Globus pallidus (tissue), 1 donor: ENCODE measurements at regions not wholly inside any gene's neighbourhood (a gene's known extent, or its start where the extent isn't known, plus 50 kb on each side); places are given as distances from the start of the nearest gene placed in this dataset.

Source experiments
- DNase-seq: peaks from one replicate; pipeline ENCODE4 v3.0.0-alpha.2; 2015; ENCODE audit warnings: low spot score

DNA sequence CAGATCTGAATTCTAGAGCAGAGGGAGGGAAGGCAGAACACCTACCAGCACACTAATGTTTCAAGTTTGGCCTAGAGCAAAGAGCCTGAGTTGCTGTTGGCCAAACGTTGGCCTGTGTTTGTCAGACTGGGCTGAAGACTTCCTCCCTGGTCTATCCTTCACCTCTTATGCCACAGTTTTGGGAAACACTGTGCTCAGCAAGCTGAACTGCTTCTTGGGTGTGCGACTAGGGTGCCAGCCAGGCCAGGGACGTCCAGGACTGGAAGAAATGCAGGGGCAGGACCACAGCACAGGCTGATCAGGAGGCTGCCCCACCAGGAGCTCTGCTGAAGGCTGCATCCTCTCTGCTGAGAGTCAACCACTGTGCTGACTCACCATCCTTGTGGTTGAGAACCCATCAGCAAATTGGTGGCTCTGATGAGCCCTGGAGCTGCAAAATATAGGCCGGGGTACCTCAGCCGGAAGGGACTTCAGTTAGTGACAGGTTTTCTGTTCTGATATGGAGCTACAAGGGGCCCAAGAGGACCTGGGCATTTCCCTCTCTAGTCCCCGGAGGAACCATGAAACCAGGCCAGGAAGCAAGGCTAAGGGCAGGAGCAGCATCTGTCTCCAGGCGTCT lies 131.6 kb upstream of the RASGRP1 start:
- no peak for DNase-seq

DNA sequence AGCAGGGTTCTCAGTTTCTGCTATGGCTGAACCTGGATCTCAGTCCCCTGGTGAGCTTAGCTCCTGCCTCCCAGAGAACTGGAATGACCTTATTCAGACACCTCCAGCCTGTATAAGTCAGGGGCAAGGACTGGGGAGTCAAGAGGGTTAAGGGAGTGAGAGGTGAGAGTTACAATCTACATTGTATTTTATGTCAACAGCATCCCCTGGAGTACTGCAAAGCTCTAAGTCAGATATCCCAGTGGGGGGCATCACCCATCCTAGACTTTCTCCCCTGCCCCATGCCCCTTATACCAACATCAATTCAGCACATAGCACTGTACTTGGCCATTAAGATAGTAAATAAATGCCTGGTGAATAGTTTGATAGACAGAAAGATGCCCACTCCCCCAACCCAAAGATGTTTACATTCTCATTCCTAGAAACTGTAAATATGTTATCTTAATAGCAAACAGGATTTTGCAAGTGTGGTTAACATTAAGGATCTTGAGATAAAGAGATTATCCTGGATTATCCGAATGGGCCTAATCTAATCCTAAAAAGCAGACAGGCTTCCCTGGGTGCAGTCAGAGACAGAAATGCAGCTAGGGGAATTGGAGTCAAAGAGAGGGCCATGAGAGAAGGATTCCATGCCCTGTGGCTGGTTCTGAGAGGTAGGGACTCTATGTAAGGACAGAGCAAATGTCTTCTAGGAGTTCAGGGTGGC lies 132.3 kb upstream of the RASGRP1 start:
- DNase-seq = no peak

DNA sequence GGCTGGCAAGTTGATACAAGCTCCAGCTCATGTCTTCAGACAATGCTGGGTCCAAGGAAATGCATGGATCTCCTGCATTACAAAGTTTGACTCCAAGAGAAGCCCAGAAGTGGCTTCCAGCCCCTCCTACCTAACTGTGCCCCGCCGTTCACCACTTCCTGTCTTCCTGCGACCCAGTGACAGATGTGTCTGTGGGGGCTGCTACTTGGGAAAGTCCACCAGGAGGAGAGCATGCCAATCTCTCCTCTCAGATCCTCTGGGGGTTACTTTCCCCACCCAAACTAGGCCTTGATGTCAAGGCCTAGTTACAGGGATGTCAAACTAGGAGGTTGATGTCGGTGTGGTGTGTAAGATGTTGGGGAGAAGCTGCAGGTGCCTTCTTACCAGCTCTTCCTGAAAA lies 133.6 kb upstream of the RASGRP1 start:
- DNase-seq = no peak

DNA sequence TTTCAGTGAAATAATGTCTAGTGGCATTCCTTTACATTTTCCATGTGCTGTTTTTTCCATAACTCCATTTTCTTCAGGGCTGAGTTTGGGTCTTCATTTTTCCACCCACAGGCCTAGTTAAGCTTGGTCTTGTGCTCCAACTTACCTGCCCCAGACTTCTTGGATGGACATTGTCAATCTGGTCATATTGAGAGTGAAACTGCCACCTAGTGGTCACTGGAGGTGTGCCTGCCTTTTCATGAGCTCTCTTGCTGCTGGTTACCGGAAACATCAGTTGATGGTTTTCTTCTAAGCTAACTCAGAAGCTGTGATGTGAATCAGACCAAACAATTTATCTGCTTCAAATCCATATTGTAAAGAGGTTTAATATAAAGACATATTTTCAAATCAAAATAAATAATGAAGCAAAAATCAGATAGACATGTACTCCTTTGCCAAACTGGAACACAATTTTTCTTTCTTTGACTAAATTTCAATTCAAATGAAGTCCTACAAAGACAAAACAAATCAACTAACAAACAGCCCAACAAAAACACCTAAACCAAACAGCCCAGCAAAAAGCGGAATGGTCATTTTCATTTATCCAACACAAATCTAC lies 135.1 kb upstream of the RASGRP1 start:
- peak; percentile 42 for DNase-seq

DNA sequence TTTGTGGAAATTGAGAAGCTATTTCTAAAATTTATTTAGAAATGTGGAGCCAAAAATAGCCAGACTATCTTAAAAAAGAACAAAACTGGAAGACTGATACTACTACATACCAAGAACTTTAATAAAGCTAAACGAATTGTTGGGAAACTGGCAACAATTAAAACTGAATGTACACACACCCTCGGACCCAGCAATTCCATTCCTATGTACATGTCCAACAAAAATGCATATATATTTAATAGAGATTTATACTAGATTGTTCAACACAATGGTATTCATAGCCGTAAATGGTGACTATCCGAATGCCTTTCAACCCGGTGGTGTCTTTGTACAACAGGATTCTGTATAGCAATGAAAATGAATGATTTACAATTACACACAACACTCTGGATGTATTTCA lies 136.5 kb upstream of the RASGRP1 start:
- DNase-seq = no peak

DNA sequence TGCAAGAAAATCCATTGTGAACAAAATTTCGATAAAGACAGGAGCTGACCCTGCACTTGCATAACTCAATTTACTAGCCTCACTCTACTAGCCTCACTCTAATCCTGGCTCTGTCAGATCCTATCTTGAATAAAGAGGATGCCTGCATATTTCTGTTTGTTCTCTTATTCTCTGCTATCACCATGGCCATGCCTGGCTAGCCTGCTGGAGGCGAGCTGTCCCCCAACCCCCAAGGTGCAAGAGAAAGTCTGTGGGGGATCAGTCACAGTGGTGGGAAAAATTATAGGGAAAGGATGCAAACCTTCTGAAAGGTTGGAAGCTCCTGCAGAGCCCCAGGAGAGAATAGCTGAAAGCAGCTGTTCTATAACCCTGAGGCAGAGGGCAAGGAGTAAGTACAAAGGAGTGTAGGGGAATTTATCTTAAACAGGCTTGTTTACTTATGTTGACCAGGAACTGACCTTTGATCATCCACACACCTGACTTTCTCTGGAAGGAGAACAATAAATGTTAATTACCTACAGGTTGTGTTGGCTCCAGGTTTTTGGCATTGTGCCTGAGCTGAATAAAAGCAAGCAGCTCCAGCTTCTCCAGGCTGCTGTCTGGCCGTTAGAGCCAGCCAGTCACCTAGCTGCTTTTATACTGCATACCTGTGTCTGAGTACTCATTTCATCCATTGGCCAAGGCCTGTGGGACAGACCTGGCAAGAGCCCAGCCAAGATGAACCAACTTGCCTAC lies 137.7 kb upstream of the RASGRP1 start:
- no peak for DNase-seq

DNA sequence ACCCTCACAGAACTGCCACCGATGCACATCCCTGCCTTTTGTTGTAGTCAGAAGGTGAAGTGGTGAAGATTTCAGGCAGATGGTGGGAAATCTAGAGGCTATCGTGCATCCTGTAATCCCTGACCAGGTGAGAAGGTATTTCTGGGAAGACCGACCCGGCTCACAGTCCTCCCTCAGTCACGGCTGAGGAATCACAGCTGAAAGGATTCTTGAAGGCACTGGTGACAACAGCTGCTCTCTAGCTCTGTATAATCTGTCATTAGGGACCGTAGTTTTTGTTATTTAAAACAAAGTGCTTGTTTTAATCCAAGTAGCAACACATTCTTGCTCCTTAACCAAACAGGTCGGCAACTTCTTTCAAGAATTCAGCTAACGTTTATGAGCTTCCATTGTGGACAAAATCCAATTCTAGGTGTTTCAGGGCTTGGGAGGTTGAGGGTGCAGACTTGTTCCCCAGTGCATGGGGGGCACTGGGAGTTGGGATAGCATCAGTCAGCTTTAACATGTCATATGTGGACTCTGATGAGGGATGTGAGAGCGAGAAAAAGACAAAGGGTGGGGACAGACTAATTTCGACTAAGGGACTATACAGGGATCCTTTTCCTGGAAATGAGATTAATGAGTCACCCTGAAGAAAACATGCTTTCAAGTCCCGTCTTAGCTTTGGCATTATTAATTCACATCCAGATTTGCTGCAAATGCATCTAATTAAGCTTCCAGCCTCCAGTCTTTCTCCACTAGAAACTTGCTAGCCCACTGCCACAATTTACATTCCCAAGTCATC lies 141.0 kb upstream of the RASGRP1 start:
- no peak for DNase-seq

DNA sequence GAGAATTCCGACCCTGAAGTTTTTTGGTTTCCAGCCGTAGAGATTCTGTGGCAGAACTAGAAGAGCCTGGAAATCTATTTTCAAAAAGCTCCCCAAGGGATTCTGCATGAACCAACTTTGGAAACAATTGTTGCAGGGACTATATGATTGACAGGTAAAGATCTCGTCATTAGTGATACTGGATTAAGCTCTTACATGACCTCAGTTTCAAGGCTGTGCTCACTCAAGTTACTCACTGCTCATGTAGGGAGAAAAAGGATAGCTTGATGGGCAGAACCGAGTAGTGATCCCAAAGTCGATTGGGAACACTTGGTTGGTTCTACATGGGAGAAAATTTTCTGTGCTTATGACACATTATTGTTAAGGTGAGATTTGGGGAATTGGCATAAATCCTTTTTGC lies 142.3 kb upstream of the RASGRP1 start:
- DNase-seq = no peak

DNA sequence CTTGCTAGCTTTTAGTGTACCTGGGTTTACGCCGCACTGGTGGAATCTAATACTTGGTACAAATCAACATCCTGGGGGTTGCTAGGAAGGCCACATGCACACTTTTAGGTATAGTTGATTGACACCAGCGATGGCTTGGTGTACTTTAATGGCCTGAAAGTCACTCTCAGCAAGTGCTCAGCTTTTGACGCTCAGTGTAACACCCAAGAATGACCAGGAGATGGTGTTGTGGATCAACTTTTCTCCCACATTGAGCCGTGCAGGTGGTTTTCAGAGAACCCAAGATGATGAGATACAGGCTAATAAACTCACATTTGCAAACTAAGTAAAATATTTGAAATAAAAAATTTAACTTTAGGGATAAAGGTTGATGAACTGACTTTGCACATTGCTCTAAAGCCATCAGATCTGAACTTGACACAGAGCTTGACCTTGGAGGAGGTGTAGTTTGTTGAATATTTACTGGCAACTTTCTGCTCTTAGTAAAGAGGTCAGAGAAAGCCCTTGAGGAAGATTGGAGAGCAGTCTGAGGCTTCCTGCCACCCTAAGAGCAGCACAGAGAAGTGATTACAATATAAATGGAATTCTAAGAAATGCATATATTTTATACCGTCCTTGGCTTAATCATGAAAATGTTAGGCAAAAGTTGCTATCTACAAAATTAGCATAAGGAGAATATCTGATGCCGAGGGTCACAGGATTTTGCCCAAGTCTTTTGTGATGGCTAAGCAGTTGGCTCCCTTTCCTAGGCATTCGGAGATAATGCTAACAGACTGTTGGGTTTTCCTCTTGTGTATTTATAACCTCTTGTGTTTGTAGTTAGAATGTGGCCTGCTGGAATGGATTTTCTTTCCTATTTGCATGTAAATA lies 143.4 kb upstream of the RASGRP1 start:
- DNase-seq = peak; percentile 19

DNA sequence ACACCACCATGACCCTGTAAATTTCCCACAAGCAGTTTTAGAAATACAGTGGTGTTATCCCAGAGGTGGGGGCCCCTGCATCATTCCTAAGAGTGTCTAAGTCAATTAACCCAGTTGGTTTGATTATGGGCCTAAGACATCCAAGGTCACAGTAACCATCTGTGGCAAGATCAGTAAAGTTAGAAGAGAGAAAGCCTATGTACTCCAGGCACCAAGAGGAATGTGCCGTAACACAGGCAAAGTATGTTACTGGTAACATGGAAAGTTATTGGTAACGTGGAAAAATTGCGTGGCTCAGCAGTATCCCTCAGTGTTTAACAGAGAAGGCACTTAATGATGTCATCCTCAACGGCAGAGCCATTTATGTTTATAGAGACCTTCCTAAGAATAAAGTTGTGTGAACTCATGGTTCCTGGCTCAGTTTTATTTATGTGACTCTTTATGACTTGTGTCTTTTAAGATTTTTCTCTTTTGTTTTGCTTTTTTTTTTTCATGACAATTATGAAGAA lies 144.1 kb upstream of the RASGRP1 start:
- DNase-seq = no peak

DNA sequence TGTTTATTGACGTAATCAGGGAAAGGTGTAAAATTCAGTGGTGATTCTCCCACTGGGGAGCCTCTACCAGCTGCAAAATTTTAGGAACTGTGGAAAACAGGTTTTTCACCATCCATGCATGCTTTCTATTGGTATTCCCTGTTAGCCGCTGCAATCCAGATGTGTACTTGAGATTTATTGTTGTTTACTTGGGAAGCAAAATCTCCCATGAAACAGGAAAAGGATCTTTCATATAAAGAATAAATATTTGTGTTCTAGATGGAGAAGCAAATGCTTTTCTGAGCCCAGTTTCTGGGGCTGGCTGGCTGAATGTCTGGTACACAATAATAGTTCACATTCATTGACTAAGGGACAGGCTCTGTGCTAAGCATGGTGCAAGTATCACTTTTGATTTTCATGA lies 144.6 kb upstream of the RASGRP1 start:
- no peak for DNase-seq

DNA sequence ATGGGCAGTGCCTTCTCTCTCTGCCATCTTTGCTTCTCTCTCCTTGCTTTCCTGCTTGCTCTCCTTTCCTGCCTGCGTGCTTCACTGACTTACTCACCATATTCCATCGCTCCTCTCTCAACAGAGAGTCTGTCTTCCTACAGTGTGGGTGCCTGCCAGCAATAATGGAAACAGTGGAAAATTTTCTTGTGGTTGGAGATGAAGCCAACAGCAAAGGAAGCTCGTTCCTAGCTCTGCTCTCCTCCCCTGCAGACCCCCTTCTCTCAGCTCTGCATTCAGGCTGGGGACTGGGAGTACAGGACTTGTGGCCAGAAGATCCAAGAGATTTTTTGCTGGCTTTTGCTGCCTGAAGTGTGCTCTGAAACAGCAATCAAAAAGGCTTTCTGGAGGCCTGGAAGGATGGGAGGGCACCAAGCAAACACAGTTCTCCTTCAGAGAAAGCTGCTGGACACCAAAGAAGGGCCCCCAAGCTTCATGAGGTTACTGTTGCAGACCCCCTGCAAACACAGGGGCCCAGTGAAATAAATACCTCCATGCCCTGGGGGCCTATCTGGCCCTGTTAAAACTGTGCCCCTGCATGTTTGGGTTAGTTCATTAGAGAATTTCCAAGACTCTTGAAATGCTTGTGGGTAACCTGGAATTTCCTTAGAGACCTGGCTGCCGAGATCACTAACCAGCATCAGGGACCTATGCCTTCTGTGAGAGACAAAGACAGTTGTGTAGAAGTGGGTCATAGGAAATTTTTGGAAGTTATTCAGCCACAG lies 149.9 kb upstream of the RASGRP1 start:
- no peak for DNase-seq

DNA sequence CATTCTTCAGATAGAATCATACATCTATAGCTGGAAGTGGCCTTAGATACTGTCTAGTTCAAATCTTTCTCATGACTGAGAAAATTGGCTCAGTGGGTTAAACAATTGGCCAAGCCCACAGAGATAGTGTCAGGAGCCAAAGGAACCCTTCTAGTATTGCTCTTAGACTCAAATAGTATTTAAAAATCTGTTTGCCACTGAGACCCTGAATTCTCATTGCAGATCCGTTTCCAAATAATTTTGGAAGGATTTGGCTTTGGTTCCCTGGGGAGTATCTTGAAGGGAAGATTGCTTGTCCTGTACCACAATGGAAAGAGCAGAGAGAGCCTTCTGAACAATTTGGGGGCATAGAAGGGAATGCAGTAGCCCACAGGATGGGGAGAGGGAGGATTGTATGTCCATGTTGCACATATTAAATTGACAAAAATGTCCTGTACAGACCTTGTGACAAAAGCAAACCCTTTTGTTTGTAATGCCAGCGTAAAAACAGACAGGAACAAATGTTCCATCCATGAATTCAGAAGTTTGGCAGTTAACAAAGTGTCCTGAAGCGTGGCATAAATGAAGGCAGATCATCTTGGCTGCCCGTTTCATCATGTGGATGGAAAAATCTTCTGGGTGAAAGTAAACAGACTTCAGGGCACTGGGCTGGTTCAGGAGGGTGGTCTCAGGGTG lies 156.4 kb upstream of the RASGRP1 start:
- DNase-seq = no peak

DNA sequence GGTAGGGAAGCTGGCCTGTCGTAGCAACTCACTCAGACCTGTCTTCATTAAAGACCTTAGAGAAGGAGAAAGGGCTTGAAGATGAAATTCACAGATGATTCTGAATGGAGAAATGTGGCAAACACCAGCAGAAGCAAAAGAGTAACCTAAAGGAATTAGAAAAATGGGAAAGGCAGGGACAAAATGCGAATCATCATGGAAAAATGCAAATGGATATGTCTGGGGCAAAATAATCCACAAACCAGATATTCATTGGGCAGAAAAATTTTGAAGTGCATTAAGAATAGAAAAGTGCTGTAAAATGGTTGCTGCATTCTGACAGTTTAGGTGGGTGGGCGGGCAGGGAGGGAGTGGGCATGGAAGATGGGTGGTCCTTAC lies 156.9 kb upstream of the RASGRP1 start:
- no peak for DNase-seq

DNA sequence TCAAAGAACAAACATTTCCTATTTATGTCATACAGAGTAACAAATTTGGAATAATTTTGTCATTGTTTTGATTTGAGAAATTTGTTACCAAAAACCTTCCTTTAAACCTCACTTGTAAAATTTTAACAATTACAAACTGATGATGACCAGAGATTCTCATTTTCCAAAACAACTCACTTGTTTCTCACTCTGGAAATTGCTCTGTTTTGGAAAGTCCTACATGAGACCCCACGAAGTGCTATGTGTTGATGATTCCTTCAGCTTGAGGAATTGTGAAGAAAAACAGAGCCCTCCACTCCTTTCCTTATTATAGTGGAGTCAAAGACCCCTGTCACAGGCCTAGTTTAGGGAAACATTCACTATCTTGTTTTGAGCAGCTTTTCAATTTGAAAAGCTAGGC lies 157.6 kb upstream of the RASGRP1 start:
- no peak for DNase-seq

DNA sequence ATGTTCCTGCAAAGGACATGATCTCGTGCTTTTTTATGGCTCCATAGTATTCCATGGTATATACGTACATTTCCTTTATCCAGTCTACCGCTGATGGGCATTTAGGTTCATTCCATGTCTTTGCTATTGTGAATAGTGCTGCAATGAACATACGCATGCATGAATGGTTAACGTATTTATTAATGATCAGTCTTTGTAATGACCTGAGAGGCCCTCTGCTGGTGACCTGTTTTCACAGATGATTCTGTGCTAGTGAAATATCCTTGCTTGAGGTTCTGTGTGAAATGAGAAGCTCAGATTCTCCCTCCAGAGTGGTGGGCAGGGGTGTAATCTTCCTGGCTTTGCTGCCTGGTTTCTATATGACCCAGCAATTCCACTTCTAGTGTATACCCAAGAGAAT lies 160.2 kb upstream of the RASGRP1 start:
- no peak for DNase-seq

DNA sequence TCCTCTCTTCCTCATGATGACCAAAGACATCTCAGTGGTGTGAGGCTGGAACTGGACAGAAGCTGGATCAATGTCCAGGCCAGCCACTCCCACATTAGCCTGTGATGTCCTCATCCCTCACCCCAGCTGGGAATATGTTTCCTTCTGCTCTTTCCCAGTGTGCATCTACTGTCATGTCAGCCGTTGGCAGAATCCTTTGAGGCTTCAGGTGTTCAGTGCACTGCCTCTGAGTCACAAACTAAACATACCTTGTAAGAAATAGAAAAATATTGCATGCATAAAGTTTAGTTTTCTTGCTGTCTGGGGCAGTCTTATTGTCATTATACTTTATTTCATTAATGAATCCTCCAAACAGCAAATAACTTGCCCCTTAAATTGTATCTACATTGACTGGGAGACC lies 161.6 kb upstream of the RASGRP1 start:
- no peak for DNase-seq

DNA sequence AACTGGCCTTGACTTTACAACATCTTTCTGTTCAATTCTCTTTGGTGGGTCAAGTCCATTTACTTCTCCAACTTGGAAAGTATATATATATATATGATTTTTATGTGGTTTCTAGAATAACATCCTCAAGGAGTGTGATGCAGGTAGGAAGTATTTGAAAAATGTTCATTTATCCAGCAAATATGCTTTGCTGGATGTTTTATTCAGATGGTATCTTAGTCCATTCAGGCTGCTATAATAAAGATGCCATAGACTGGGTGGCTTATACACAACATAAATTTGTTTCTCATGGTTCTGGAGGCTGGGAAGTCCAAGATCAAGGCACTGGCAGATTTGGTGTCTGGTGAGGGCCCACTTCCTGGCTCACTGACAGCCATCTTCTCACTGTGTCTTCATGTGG lies 168.7 kb upstream of the RASGRP1 start:
- DNase-seq = no peak

DNA sequence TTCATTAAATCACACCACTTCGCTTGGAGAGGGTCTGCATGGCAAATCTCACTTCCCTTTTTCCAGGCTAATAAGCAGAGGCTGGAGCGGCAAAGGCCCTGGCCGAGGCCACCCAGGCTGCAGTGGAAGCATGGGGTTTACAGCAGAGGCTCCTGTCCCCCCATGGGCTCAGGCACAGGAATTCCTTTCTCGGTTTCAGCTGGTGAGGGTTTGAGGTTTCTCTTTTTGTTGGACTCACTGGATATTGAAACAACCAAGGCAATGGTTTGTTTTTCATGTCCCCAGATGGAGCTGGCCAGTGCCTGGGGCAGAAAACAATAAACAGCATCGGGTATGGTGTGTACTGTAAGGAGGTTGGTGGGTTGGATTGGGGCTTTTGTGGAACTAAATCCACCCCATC lies 175.6 kb upstream of the RASGRP1 start:
- no peak for DNase-seq

DNA sequence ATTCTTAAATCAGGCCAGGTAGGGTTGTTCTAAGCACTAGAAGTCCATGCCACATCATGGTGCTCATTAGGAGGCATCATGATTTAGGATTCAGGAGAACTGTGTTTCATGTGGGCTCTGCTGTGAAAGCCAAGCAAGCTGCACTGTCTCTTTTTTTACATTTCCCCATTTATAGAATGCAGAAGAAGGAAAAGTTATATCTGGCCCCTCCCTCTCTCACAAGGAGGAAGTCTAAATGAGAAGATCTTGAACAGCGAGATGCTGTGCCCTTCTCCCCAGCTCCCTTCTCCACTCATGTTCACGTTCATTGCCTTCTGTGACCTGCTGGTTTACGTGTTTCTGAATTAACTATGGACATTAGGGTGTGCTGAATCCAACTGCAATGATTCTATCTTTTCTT lies 178.5 kb upstream of the RASGRP1 start:
- peak; percentile 15 for DNase-seq
